GM23338 (cell line): ENCODE measurements at regions not wholly inside any gene's neighbourhood (a gene's known extent, or its start where the extent isn't known, plus 50 kb on each side); places are given as distances from the start of the nearest gene placed in this dataset.
A peak's percentile ranks its signal among the peaks of the same experiment; 100 is the strongest.

Experiments
- ATAC-seq: fragments of 200-7000 bp; cut with Tn5 transposase; 3 replicates; pipeline ENCODE4 v1.9.1; 2020
- DNase-seq: peaks from one replicate; pipeline ENCODE4 v3.0.0-alpha.2; 2015; ENCODE audit warnings: low spot score
- H2AFZ ChIP-seq: fragments of 200-600 bp; sonication (generic); 2 replicates; pipeline ENCODE4 v1.8.0; 2016; ENCODE audit warnings: antibody characterized with exemption, mild to moderate bottlenecking, moderate library complexity
- H3F3A ChIP-seq: fragments of 200-600 bp; sonication (generic); replicated peaks from 2 replicates; pipeline ENCODE4 v1.8.0; 2017; ENCODE audit warnings: antibody characterized with exemption, mixed run types, low read depth
- H3K27ac ChIP-seq: fragments of 200-600 bp; sonication (generic); 2 replicates; pipeline ENCODE4 v1.6.1; 2016; ENCODE audit warnings: low read depth
- H3K27me3 ChIP-seq: fragments of 200-600 bp; sonication (generic); 2 replicates; pipeline ENCODE4 v1.8.0; 2016; ENCODE audit warnings: mild to moderate bottlenecking, mixed run types, moderate library complexity; ENCODE audit not compliant: insufficient read depth
- H3K36me3 ChIP-seq: fragments of 200-600 bp; sonication (generic); 2 replicates; pipeline ENCODE4 v1.8.0; 2016; ENCODE audit warnings: mild to moderate bottlenecking; ENCODE audit not compliant: insufficient read depth
- H3K4me1 ChIP-seq: fragments of 200-600 bp; sonication (generic); 2 replicates; pipeline ENCODE4 v1.8.0; 2016; ENCODE audit warnings: mild to moderate bottlenecking, moderate library complexity; ENCODE audit not compliant: insufficient read depth
- H3K4me2 ChIP-seq: fragments of 200-600 bp; sonication (generic); 2 replicates; pipeline ENCODE4 v1.7.1; 2017; ENCODE audit warnings: mixed run types
- H3K4me3 ChIP-seq: fragments of 200-600 bp; sonication (generic); 2 replicates; pipeline ENCODE4 v1.6.1; 2016; ENCODE audit warnings: mixed run types
- H3K79me2 ChIP-seq: fragments of 200-600 bp; sonication (generic); replicated peaks from 2 replicates; pipeline ENCODE4 v1.8.0; 2017; ENCODE audit warnings: mild to moderate bottlenecking; ENCODE audit not compliant: insufficient read depth
- H3K9me2 ChIP-seq: fragments of 200-600 bp; sonication (generic); 2 replicates; pipeline ENCODE4 v1.8.0; 2017; ENCODE audit not compliant: insufficient read depth
- H4K20me1 ChIP-seq: fragments of 200-600 bp; sonication (generic); replicated peaks from 2 replicates; pipeline ENCODE4 v1.8.0; 2017; ENCODE audit warnings: mild to moderate bottlenecking; ENCODE audit not compliant: insufficient read depth
- H3K27ac Mint-ChIP-seq: 2 replicates; pipeline ENCODE4 v1.8.0; 2020; ENCODE audit warnings: inconsistent platforms, mild to moderate bottlenecking, moderate library complexity, mixed read lengths
- H3K27me3 Mint-ChIP-seq: 3 replicates; pipeline ENCODE4 v1.8.0; 2022; ENCODE audit warnings: low read depth, mild to moderate bottlenecking, moderate library complexity, mixed read lengths, inconsistent platforms; ENCODE audit not compliant: insufficient read depth, poor library complexity
- H3K36me3 Mint-ChIP-seq: 3 replicates; pipeline ENCODE4 v1.8.0; 2021; ENCODE audit warnings: low read depth, mild to moderate bottlenecking, inconsistent platforms, moderate library complexity, mixed read lengths
- H3K4me1 Mint-ChIP-seq: 3 replicates; pipeline ENCODE4 v1.8.0; 2020; ENCODE audit warnings: mild to moderate bottlenecking, inconsistent platforms, mixed read lengths
- H3K4me3 Mint-ChIP-seq: 3 replicates; pipeline ENCODE4 v1.8.0; 2021; ENCODE audit warnings: moderate library complexity, mild to moderate bottlenecking, inconsistent platforms, mixed read lengths
- H3K9me3 Mint-ChIP-seq: 3 replicates; pipeline ENCODE4 v1.8.0; 2020; ENCODE audit warnings: moderate library complexity, mild to moderate bottlenecking, inconsistent platforms, mixed read lengths
- EZH2 ChIP-seq: fragments of 200-600 bp; sonication (generic); IDR thresholded peaks from one replicate; pipeline ENCODE4 v1.8.0; 2017; ENCODE audit warnings: antibody characterized with exemption, mild to moderate bottlenecking, low read depth; ENCODE audit not compliant: unreplicated experiment
- EZH2phosphoT487 ChIP-seq: fragments of 200-600 bp; sonication (generic); IDR thresholded peaks from one replicate; pipeline ENCODE4 v1.8.1; 2018; ENCODE audit warnings: antibody characterized with exemption; ENCODE audit not compliant: unreplicated experiment
- ZNF114 ChIP-seq: fragments of 250-450 bp; sonication (Bioruptor Pico); IDR thresholded peaks from 2 replicates; pipeline ENCODE4 v1.5.0; 2020; ENCODE audit warnings: mild to moderate bottlenecking, moderate library complexity
- ZNF331 ChIP-seq: fragments of 250-450 bp; sonication (Bioruptor Pico); IDR thresholded peaks from 2 replicates; pipeline ENCODE4 v1.5.0; 2020; ENCODE audit warnings: low read depth, mild to moderate bottlenecking, moderate library complexity
- TF ChIP-seq, protein P1 (sequence below), 2 experiments: fragments of 200-600 bp in 1 of 2; sonication (generic) in 1 of 2; conservative IDR thresholded peaks; 2 replicates each; pipeline versions ENCODE4 v1.5.1 to v1.6.1; 2016 to 2017; ENCODE audit warnings: antibody characterized with exemption in 2 of 2, low read depth in 2 of 2, mild to moderate bottlenecking in 2 of 2, moderate library complexity in 1 of 2
- TF ChIP-seq, protein P2 (sequence below): IDR thresholded peaks from 2 replicates; pipeline ENCODE4 v1.6.1; 2016; ENCODE audit warnings: antibody characterized with exemption
- TF ChIP-seq, protein P3 (sequence below): IDR thresholded peaks from one replicate; pipeline ENCODE4 v1.6.1; 2018; ENCODE audit warnings: antibody characterized with exemption; ENCODE audit not compliant: unreplicated experiment

DNA sequence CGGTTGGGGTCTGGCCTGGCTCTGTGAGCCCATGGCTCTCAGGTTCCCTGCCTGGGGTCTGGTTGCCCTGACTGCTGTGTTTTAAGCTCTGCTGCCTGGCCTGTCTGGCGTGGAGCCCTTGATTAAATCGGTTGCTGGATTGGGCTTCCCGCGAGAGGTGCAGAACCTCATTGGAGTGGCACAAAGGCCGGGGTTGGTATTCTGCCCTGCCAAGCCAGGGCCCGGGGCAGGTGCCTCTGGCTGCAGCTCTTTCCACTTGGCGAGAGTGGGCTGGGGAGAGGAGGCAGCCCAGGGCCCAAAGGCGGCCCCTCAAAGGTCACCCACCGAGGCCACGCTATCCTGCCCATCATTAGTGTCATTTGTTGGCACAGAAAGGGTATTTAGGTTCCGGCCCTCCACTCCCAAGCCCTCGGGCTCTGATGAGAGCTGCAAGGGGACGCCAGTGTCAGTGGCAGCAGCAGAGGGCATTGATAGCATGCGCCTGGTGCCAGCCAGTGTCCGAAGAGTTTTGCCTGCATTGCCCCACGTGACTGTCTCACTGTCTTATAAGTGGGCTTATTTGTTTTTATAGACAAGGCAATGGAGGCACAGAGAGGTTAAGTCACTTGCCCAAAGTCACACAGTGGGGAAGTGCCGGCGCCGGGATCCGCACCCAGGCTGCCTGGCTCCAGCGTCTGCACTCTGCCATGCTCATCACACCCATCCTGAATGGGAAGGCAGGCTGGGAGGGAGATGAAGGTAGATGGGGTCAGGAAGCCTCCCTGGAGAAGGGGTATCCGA lies 68.0 kb upstream of the CIBAR2 start:
- no peak overlapping the region for H2AFZ ChIP-seq
- DNase-seq (no peak), ATAC-seq (no peak)
- no peak overlapping the region for H3K4me3 ChIP-seq
- Mint-ChIP-seq H3K4me3 (no peak overlapping the region), H3K27me3 (peaks cover 10% of the 10 kb centered on the region), H3K9me3 (peaks cover 17% of the 10 kb centered on the region), H3K4me1 (peaks cover 21% of the 10 kb centered on the region), H3K27ac (no peak overlapping the region), H3K36me3 (peaks cover 28% of the 10 kb centered on the region)
- H3K27me3 ChIP-seq = no peaks in the 10 kb centered on the region
- 0 out of 2 replicates have a peak, but pooled peaks cover 3% of the 10 kb centered on the region for H3K4me1 ChIP-seq
- no peaks in the 10 kb centered on the region for H3F3A ChIP-seq
- H3K36me3 ChIP-seq = peaks cover 4% of the 10 kb centered on the region; the same call in 1 of the 2 replicates
- H3K79me2 ChIP-seq = peaks cover 79% of the 10 kb centered on the region
- peaks cover 10% of the 10 kb centered on the region for H4K20me1 ChIP-seq
- H3K4me2 ChIP-seq = no peak overlapping the region
- no peak overlapping the region for H3K27ac ChIP-seq
- TF ChIP-seq EZH2phosphoT487 (no peak), ZNF331 (CRISPR knock-in tag) (no peak), ZNF114 (no peak)
- TF ChIP-seq, protein P1, sequence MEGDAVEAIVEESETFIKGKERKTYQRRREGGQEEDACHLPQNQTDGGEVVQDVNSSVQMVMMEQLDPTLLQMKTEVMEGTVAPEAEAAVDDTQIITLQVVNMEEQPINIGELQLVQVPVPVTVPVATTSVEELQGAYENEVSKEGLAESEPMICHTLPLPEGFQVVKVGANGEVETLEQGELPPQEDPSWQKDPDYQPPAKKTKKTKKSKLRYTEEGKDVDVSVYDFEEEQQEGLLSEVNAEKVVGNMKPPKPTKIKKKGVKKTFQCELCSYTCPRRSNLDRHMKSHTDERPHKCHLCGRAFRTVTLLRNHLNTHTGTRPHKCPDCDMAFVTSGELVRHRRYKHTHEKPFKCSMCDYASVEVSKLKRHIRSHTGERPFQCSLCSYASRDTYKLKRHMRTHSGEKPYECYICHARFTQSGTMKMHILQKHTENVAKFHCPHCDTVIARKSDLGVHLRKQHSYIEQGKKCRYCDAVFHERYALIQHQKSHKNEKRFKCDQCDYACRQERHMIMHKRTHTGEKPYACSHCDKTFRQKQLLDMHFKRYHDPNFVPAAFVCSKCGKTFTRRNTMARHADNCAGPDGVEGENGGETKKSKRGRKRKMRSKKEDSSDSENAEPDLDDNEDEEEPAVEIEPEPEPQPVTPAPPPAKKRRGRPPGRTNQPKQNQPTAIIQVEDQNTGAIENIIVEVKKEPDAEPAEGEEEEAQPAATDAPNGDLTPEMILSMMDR (conservative IDR thresholded peaks at IDR 0.05; ENCODE audit: low read depth in 2 of 2) = no peak
- TF ChIP-seq, protein P2, sequence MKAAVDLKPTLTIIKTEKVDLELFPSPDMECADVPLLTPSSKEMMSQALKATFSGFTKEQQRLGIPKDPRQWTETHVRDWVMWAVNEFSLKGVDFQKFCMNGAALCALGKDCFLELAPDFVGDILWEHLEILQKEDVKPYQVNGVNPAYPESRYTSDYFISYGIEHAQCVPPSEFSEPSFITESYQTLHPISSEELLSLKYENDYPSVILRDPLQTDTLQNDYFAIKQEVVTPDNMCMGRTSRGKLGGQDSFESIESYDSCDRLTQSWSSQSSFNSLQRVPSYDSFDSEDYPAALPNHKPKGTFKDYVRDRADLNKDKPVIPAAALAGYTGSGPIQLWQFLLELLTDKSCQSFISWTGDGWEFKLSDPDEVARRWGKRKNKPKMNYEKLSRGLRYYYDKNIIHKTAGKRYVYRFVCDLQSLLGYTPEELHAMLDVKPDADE = no peak
- no peaks in the 10 kb centered on the region for H3K9me2 ChIP-seq

DNA sequence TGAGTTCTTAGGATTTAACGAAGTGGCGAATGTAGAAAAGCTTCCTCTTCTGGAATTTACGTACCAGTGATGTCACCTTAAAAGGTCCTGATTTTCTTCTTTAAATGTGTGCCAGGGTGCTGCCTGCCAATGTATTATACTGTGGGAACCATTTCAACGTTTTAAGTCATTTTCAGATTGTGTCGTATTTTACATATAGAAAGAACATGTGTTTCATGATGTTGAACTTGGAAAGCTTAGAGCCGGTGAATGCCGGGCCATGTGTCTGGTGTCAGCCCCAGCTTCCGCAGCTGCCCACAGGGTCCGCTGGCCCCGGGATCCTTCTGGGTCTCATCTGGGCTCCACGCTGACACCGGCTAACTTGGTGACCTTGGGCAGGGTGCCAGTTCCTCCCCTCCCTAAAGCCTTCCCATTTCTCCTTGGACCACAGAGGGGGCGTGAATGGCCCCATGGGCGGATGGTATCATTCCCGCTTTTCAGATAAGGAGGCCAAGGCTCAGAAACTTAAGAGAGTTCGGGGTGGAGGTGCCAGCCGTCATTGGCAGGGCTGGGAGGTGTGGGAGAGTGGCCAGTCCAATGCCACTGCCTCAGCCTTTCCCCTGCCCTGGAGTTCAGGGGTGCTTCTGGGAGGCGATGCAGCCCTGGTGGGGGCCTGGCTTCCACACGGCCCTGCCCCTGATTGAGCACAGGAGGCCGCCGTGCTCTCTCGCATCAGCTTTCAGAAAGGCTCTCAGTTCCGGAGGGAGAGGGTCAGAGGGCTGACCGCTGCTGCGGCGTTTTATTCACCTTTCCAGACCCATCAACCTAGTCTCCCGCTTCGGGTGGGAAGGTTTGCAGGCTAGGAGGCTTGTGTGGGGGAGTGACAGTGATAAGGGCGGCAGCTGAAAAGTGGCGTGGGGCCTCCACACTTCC lies 68.8 kb upstream of the CIBAR2 start:
- Histone ChIP-seq H3K4me1 (0 out of 2 replicates have a peak, but pooled peaks cover 3% of the 10 kb centered on the region), H4K20me1 (peaks cover 10% of the 10 kb centered on the region), H3K27me3 (no peaks in the 10 kb centered on the region), H3K4me3 (no peak overlapping the region), H3K27ac (no peak overlapping the region), H3K79me2 (peaks cover 79% of the 10 kb centered on the region), H3K9me2 (no peaks in the 10 kb centered on the region), H3K4me2 (no peak overlapping the region), H3F3A (no peaks in the 10 kb centered on the region), H2AFZ (no peak overlapping the region), H3K36me3 (peaks cover 4% of the 10 kb centered on the region; the same call in 1 of the 2 replicates)
- no peak overlapping the region for H3K27ac Mint-ChIP-seq
- peak; percentile 33; the same call in 2 of the 3 replicates for ATAC-seq
- no peak for DNase-seq
- peaks cover 13% of the 10 kb centered on the region for H3K4me1 Mint-ChIP-seq
- peaks cover 10% of the 10 kb centered on the region for H3K27me3 Mint-ChIP-seq
- no peak overlapping the region for H3K4me3 Mint-ChIP-seq
- peaks cover 19% of the 10 kb centered on the region for H3K9me3 Mint-ChIP-seq
- peaks cover 33% of the 10 kb centered on the region for H3K36me3 Mint-ChIP-seq
- TF ChIP-seq EZH2 = no peak
- TF ChIP-seq, protein P2 = no peak
- TF ChIP-seq, protein P3, sequence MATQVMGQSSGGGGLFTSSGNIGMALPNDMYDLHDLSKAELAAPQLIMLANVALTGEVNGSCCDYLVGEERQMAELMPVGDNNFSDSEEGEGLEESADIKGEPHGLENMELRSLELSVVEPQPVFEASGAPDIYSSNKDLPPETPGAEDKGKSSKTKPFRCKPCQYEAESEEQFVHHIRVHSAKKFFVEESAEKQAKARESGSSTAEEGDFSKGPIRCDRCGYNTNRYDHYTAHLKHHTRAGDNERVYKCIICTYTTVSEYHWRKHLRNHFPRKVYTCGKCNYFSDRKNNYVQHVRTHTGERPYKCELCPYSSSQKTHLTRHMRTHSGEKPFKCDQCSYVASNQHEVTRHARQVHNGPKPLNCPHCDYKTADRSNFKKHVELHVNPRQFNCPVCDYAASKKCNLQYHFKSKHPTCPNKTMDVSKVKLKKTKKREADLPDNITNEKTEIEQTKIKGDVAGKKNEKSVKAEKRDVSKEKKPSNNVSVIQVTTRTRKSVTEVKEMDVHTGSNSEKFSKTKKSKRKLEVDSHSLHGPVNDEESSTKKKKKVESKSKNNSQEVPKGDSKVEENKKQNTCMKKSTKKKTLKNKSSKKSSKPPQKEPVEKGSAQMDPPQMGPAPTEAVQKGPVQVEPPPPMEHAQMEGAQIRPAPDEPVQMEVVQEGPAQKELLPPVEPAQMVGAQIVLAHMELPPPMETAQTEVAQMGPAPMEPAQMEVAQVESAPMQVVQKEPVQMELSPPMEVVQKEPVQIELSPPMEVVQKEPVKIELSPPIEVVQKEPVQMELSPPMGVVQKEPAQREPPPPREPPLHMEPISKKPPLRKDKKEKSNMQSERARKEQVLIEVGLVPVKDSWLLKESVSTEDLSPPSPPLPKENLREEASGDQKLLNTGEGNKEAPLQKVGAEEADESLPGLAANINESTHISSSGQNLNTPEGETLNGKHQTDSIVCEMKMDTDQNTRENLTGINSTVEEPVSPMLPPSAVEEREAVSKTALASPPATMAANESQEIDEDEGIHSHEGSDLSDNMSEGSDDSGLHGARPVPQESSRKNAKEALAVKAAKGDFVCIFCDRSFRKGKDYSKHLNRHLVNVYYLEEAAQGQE = no peak
